Tibial nerve (tissue), 4 donors: ENCODE measurements at regions not wholly inside any gene's neighbourhood (a gene's known extent, or its start where the extent isn't known, plus 50 kb on each side); places are given as distances from the start of the nearest gene placed in this dataset.
"Not testable (repeated sequence)": the region's sequence is repeated elsewhere in the genome, so short reads cannot be mapped to it uniquely, and the experiment has no call there.

Experiments
- DNase-seq, 2 donors: peaks; one replicate each; pipeline ENCODE4 v3.0.0-alpha.2; 2019; ENCODE audit warnings: low spot score in 2 of 2
- H3K27ac ChIP-seq, 4 donors: fragments of 200-600 bp; sonication (generic) in 3 of 4; one replicate each; pipeline ENCODE4 v1.5.1; 2017 to 2019; ENCODE audit warnings: mild to moderate bottlenecking in 1 of 4
- H3K27me3 ChIP-seq, 2 donors: fragments of 200-600 bp; sonication (generic) in 1 of 2; one replicate each; pipeline versions ENCODE4 v1.5.1 to v1.6.0; 2017 to 2019
- H3K36me3 ChIP-seq, 3 donors: fragments of 200-600 bp; sonication (generic); one replicate each; pipeline ENCODE4 v1.5.1; 2018 to 2019
- H3K4me1 ChIP-seq, 4 donors: fragments of 200-600 bp; sonication (generic) in 3 of 4; one replicate each; pipeline ENCODE4 v1.5.1; 2017 to 2019
- H3K4me3 ChIP-seq, 4 donors: fragments of 200-600 bp; sonication (generic) in 3 of 4; one replicate each; pipeline ENCODE4 v1.5.1; 2017 to 2019; ENCODE audit warnings: mild to moderate bottlenecking in 1 of 4, moderate library complexity in 1 of 4
- H3K9me3 ChIP-seq, 4 donors: fragments of 200-600 bp; sonication (generic) in 3 of 4; one replicate each; pipeline ENCODE4 v1.5.1; 2017 to 2019
- CTCF ChIP-seq, 5 experiments: fragments of 200-600 bp in 3 of 5; fragments of 450-650 bp in 2 of 5; sonication (generic) in 3 of 5; IDR thresholded peaks; one replicate each; pipeline ENCODE4 v1.5.1; 2016 to 2019; ENCODE audit warnings: antibody characterized with exemption in 5 of 5, mild to moderate bottlenecking in 3 of 5, moderate library complexity in 2 of 5
- EP300 ChIP-seq, 2 donors: sonication (generic); formaldehyde crosslinking; IDR thresholded peaks; one replicate each; pipeline ENCODE4 v1.6.1; 2017; ENCODE audit warnings: antibody characterized with exemption in 2 of 2, mild to moderate bottlenecking in 1 of 2
- POLR2A ChIP-seq, 2 donors: fragments of 450-650 bp; IDR thresholded peaks; one replicate each; pipeline ENCODE4 v1.6.1; 2017; ENCODE audit warnings: antibody characterized with exemption in 2 of 2, mild to moderate bottlenecking in 2 of 2, moderate library complexity in 2 of 2
- WGBS, 2 donors: methylation state at CpG; one replicate each; pipeline ENCODE4 v1.1.5; 2018; 5-methylcytosine and 5-hydroxymethylcytosine counted together

- Histone ChIP-seq H3K4me1 (no peaks in the 10 kb centered on the region), H3K27me3 (no peaks in the 10 kb centered on the region), H3K36me3 (no peaks in the 10 kb centered on the region), H3K9me3 (peaks cover 0 to 20% (median 3%) of the 10 kb centered on the region in 4 donors), H3K27ac (no peak overlapping the region), H3K4me3 (no peak overlapping the region)
- 91 to 96% methylated on average over 4 of the region's 4 CpGs for WGBS, 2 donors
- no peak for TF ChIP-seq POLR2A (IDR thresholded peaks at IDR 0.05)
- TF ChIP-seq EP300 (IDR thresholded peaks at IDR 0.05): no peak
- no peak for TF ChIP-seq CTCF (IDR thresholded peaks at IDR 0.05)
- DNase-seq: no peak
Observed at GRCh38 chr4:79206660-79207059, 119.2 kb downstream of the NAA11 start.

- TF ChIP-seq POLR2A (IDR thresholded peaks at IDR 0.05) (no peak), CTCF (IDR thresholded peaks at IDR 0.05) (no peak), EP300 (IDR thresholded peaks at IDR 0.05) (no peak)
- WGBS, 2 donors: 84 to 88% methylated on average over 3 of the region's 3 CpGs
- DNase-seq: no peak
Observed at GRCh38 chr4:79205121-79205520, 120.7 kb downstream of the NAA11 start.

GRCh38 chr4:79201971-79202370 lies 123.9 kb downstream of the NAA11 start:
- WGBS, 2 donors: 44 to 48% methylated on average over 2 of the region's 2 CpGs
- H3K27ac ChIP-seq: no peak overlapping the region
- no peak for TF ChIP-seq EP300 (IDR thresholded peaks at IDR 0.05)
- no peak for TF ChIP-seq CTCF (IDR thresholded peaks at IDR 0.05)
- no peak for TF ChIP-seq POLR2A (IDR thresholded peaks at IDR 0.05)
- H3K36me3 ChIP-seq: no peaks in the 10 kb centered on the region
- DNase-seq: no peak
- H3K4me3 ChIP-seq: no peak overlapping the region
- H3K9me3 ChIP-seq: peaks cover 0 to 19% (median 3%) of the 10 kb centered on the region in 4 donors
- no peaks in the 10 kb centered on the region for H3K4me1 ChIP-seq
- no peaks in the 10 kb centered on the region for H3K27me3 ChIP-seq

More at GRCh38 chr4:79205121-79205520, 120.7 kb downstream of the NAA11 start:
- Histone ChIP-seq H3K27me3 (no peaks in the 10 kb centered on the region), H3K4me1 (no peaks in the 10 kb centered on the region), H3K27ac (no peak overlapping the region), H3K9me3 (peaks cover 0 to 20% (median 3%) of the 10 kb centered on the region in 4 donors), H3K4me3 (no peak overlapping the region), H3K36me3 (no peaks in the 10 kb centered on the region)

GRCh38 chr4:79199743-79200142 lies 126.1 kb downstream of the NAA11 start:
- DNase-seq: no peak
- H3K9me3 ChIP-seq: no peaks in the 10 kb centered on the region
- no peaks in the 10 kb centered on the region for H3K36me3 ChIP-seq
- H3K27ac ChIP-seq: no peak overlapping the region
- no peak for TF ChIP-seq POLR2A (IDR thresholded peaks at IDR 0.05)
- H3K4me3 ChIP-seq: no peak overlapping the region
- WGBS, 2 donors: 82 to 90% methylated on average over 2 of the region's 2 CpGs
- no peaks in the 10 kb centered on the region for H3K27me3 ChIP-seq
- no peaks in the 10 kb centered on the region for H3K4me1 ChIP-seq

- DNase-seq: no peak
- WGBS, 2 donors: 71 to 76% methylated on average over 5 of the region's 5 CpGs
- TF ChIP-seq POLR2A (IDR thresholded peaks at IDR 0.05): no peak
Observed at GRCh38 chr4:79198951-79199587, 126.8 kb downstream of the NAA11 start.

GRCh38 chr4:79197275-79198009 lies 128.4 kb downstream of the NAA11 start:
- Histone ChIP-seq H3K36me3 (no peaks in the 10 kb centered on the region), H3K27me3 (no peaks in the 10 kb centered on the region), H3K9me3 (peaks cover 0 to 3% (median 0%) of the 10 kb centered on the region in 4 donors), H3K27ac (no peak overlapping the region), H3K4me3 (no peak overlapping the region), H3K4me1 (no peaks in the 10 kb centered on the region)
- no peak for TF ChIP-seq CTCF (IDR thresholded peaks at IDR 0.05)
- TF ChIP-seq POLR2A (IDR thresholded peaks at IDR 0.05): no peak
- no peak for TF ChIP-seq EP300 (IDR thresholded peaks at IDR 0.05)
- 84 to 90% methylated on average over 3 of the region's 3 CpGs for WGBS, 2 donors
- DNase-seq: no peak

More at GRCh38 chr4:79198951-79199587, 126.8 kb downstream of the NAA11 start:
- Histone ChIP-seq H3K9me3 (no peaks in the 10 kb centered on the region), H3K27me3 (no peaks in the 10 kb centered on the region), H3K4me3 (no peak overlapping the region), H3K4me1 (no peaks in the 10 kb centered on the region), H3K36me3 (no peaks in the 10 kb centered on the region), H3K27ac (no peak overlapping the region)

GRCh38 chr4:79191292-79191691 lies 134.6 kb downstream of the NAA11 start:
- 90 to 96% methylated on average over 1 of the region's 1 CpG for WGBS, 2 donors
- not testable (repeated sequence) for H3K27ac ChIP-seq, H3K4me1 ChIP-seq, H3K27me3 ChIP-seq, H3K36me3 ChIP-seq, DNase-seq, H3K4me3 ChIP-seq
- H3K9me3 ChIP-seq: peaks cover 0 to 18% (median 2%) of the 10 kb centered on the region in 4 donors
